Fibroblast of peridontal ligament (primary cell): ENCODE measurements at regions not wholly inside any gene's neighbourhood (a gene's known extent, or its start where the extent isn't known, plus 50 kb on each side); places are given as distances from the start of the nearest gene placed in this dataset.
A peak's percentile ranks its signal among the peaks of the same experiment; 100 is the strongest.

Experiments
- DNase-seq: peaks from one replicate; pipeline ENCODE4 v3.0.0-alpha.2; 2010; ENCODE audit errors: extremely low read depth

GRCh38 chr5:20276061-20276958 is 288.3 kb upstream of the CDH18 start:
- peak; percentile 50 for DNase-seq

- DNase-seq = no peak
Observed at GRCh38 chr5:20266066-20266465, 278.1 kb upstream of the CDH18 start.

DNA sequence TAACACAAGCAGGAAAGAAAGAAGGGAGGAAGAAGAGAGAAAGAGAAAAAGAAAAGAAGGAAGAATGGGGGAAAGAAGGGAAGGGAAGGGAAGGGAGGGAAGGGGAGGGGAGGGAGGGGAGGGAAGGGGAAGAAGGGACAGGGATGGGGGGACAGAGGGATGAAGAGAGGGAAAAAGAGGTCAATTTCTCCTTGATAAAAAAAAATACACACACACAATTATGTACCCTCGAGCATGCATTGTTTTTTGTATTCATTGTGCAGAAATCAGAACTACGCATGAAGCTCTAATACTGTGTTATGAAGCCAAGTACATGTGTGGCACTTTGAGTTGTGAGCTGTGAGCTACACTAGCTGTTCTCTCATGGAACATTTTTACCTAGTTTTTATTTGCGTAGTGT is 274.9 kb upstream of the CDH18 start:
- DNase-seq = no peak

DNA sequence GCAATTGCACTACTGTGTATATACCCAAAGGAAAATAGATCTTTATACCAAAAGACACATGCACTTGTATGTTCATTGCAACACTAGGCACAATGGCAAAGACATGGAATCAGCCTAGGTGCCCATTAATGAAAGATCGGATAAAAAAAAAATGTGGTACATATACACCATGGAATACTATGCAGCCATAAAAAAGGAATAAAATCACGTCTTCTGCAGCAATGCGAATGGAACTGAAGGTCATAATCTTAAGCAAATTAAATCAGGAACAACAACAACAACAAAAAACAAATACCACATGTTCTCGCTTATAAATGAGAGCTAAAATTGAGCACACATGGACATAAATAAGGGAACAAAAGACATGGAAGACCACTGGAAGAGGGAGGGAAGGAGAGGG is 266.7 kb upstream of the CDH18 start:
- DNase-seq = no peak

GRCh38 chr5:20248118-20248517 is 260.1 kb upstream of the CDH18 start:
- DNase-seq = no peak

- DNase-seq = no peak
Observed at GRCh38 chr5:20245432-20245974, 257.5 kb upstream of the CDH18 start.

- DNase-seq = no peak
Observed at GRCh38 chr5:20241351-20241750, 253.4 kb upstream of the CDH18 start.

DNA sequence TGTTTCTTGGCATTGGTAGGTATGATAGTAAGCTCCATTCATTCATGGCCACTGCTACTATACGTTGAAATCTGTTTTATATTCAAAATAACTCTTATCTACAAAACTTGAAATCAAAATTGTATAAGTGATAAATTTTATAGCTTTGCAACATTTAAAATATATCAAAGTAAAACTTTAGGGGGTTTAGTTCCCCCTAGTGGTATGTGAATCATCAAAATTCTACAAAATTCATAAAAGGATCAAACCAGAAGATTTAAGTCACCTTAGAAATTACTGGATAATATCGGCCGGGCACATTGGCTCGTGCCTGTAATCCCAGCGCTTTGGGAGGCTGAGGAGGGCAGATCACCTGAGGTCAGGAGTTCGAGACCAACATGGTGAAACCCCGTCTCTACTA is 243.0 kb upstream of the CDH18 start:
- peak; percentile 0 for DNase-seq

DNA sequence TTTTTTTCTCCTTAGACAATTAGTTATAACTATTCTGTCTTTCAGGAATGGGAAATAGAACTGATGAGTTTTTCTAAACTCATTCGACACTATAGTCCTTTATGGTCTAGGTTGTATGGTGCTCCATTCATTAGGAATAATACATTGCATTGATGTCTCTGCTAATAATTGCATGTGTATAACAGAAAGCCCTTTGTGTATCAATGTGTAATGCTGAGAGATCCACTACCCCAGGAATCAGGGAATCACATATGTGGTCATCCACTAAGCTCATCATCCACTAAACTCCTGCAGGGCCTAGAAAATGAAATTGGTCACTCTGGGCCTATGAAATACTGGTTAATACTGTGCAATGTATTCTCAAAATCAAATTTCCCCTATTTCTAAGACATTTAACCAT is 242.0 kb upstream of the CDH18 start:
- no peak for DNase-seq

DNA sequence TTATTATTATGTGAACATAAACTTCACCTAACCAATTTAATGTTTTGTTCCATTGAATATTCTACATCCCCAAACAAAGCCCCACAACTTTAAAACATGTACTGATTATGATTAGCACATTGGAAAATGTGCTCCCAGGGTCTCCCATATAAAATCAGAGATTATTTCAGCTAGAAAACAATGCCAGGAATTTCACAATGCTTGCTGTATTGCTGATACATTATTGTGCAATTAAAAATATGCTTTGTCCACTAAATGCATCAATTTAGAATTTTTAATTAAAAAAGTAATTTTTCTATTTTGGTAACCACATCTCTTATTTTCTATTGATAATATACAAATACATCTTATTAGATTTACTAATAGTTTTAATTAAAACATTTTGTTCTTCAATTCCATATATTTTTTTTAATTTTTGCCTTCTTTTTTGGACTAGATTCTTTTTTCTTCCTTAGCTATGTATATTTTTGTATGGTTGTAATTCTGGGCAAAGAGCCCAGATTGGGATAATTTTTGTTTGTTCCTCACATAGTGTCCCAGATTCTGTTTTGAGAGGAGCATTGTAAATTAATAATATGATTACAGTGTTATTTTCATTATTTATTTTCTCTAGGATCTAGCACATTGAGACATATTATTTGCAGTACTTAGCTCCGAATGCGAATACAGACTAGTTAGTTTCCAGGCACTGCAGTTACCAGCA is 241.5 kb upstream of the CDH18 start:
- no peak for DNase-seq

DNA sequence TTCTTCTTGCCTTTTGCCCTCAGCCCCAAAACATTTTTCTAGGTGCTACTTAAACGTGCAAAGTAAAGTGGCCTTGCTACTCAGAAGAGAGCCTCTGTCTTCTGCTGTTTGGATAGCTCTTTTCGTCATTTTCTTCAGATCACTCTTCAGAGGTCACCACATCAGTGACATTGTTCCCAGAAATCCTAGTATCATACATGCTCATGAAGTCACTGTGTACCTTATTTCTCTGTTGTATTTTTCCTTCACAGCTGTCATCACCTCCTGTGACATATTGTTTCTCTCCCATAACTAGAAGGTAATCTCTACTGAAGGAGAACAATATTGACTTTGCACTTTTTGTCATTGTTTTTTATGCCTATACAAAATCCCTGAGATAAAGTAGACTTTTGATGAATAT is 237.0 kb upstream of the CDH18 start:
- DNase-seq = no peak

GRCh38 chr5:20224046-20224445 is 236.0 kb upstream of the CDH18 start:
- no peak for DNase-seq

DNA sequence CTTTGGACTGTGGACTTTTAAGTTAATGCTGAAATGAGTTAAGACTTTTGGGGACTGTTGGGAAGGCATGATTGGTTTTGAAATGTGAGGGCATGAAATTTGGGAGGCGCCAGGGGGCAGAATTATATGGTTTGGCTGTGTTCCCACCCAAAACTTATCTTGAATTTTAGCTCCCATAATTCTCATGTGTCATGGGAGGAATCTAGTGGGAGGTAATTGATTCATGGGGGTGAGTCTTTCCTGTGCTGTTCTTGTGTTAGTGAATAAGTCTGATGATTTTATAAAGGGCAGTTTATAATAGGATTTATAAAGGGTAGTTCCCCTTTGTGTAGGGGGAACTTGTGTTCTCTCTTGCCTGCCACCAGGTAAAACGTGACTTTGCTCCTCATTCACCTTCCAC is 235.5 kb upstream of the CDH18 start:
- DNase-seq = no peak

DNA sequence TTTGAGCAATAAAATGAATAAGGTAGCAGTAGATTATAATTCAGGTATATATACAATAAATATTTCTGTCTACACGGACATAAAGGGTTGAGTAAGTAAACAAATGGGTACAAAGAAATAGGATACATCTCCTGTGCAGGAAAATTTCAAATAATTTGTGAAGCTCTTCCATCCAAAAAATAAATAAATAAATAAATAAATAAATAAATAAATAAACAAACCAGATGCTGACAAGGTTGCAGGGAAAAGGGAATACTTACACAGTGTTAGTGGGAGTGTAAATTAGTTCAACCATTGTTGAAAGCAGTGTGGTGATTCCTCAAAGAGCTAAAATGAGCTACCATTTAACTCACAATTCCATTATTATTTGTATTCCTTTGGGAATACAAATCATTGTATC is 227.3 kb upstream of the CDH18 start:
- no peak for DNase-seq

GRCh38 chr5:20213803-20214202 is 225.8 kb upstream of the CDH18 start:
- no peak for DNase-seq

DNA sequence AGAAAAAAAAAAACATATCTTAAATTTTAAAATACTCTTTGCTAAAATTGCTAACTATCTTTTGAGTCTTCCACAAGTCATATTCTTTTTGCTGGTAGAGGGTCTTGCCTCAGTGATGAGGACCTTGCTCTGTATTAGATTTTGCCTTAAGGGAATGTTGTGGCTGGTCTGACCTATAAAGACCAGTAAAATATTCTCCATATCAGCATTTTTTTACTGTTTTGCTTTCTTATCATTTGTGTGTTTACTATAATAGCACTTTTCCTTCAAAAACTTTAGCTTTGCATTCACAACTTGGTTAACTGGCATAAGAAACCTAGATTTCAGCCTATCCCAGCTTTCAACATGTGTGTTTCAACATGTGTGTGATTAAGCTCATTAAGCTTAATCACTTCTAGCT is 224.7 kb upstream of the CDH18 start:
- no peak for DNase-seq

GRCh38 chr5:20166456-20166855 is 178.5 kb upstream of the CDH18 start:
- no peak for DNase-seq

DNA sequence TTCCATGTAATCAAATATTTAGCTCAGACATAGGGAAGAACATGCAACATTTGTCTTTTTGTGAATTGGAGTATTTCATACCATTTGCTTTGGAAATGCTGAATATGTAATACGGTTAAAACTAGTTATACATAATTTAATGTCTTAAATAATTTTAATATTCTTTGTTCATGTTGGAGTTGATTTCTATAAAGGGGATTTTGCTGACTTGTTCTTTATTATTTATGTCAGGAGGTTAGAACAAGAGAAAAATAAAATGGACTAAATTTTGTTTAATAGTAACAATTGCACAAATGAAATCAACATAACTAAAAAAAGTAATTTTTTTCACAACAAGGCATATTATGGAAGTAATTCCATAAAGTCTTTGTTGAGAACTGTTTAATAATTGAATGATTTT is 170.0 kb upstream of the CDH18 start:
- DNase-seq = no peak

- DNase-seq = no peak
Observed at GRCh38 chr5:20157089-20157488, 169.1 kb upstream of the CDH18 start.

- DNase-seq = no peak
Observed at GRCh38 chr5:20145240-20145639, 157.2 kb upstream of the CDH18 start.

GRCh38 chr5:20129501-20129900 is 141.5 kb upstream of the CDH18 start:
- no peak for DNase-seq

DNA sequence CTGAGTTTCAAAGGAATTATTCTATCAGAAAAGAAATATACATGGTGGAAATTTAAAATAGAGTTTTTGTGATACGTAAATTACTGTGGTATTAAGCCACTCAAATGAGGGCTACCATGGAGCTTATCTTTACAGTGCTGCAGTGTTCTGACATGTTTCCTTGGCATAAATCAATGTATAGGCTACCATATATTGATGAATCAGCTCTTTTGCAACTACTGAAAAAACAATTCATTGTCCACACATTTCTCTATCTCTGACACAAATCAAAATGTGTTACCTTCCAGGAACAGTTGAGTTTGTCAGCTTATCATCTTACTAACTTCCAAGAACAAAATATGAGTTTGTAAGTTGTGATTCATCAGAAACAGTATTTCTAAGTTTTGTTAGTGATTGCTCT is 140.3 kb upstream of the CDH18 start:
- DNase-seq = no peak

- DNase-seq = no peak
Observed at GRCh38 chr5:20114526-20114925, 126.5 kb upstream of the CDH18 start.
